ENCODE measurements at regions not wholly inside any gene's neighbourhood (a gene's known extent, or its start where the extent isn't known, plus 50 kb on each side); places are given as distances from the start of the nearest gene placed in this dataset.
"Not testable (repeated sequence)": the region's sequence is repeated elsewhere in the genome, so short reads cannot be mapped to it uniquely, and the experiment has no call there.

- TF ChIP-seq POLR2AphosphoS5 (IDR thresholded peaks at IDR 0.05; ENCODE audit: low read depth, low read length) = no peak
- no peak for TF ChIP-seq POLR2A (IDR thresholded peaks at IDR 0.05; ENCODE audit: low read depth, low read length)
- TF ChIP-seq TAF1 (IDR thresholded peaks at IDR 0.05; ENCODE audit: borderline replicate concordance, low read depth, low read length) = no peak
- DNase-seq (ENCODE audit: insufficient read length) = no peak
- FAIRE-seq = no peak
These were observed 246.5 kb upstream of the FGF16 start for GRCh38 chrX:77200663-77201062.

GRCh38 chrX:77223046-77223445 is 224.1 kb upstream of the FGF16 start:
- no peak for DNase-seq (ENCODE audit: insufficient read length)
- no peak for TF ChIP-seq POLR2A (IDR thresholded peaks at IDR 0.05; ENCODE audit: low read depth, low read length)
- TF ChIP-seq TAF1 (IDR thresholded peaks at IDR 0.05; ENCODE audit: borderline replicate concordance, low read depth, low read length) = no peak
- FAIRE-seq = no peak

GRCh38 chrX:77264490-77264889 is 182.7 kb upstream of the FGF16 start:
- no peak for TF ChIP-seq TAF1 (IDR thresholded peaks at IDR 0.05; ENCODE audit: borderline replicate concordance, low read depth, low read length)
- TF ChIP-seq POLR2A (IDR thresholded peaks at IDR 0.05; ENCODE audit: low read depth, low read length) = no peak
- no peak for TF ChIP-seq POLR2AphosphoS5 (IDR thresholded peaks at IDR 0.05; ENCODE audit: low read depth, low read length)
- FAIRE-seq (no peak), DNase-seq (ENCODE audit: insufficient read length) (no peak)

GRCh38 chrX:77275392-77275791 is 171.8 kb upstream of the FGF16 start:
- TF ChIP-seq POLR2AphosphoS5 (IDR thresholded peaks at IDR 0.05; ENCODE audit: low read depth, low read length) (no peak), TAF1 (IDR thresholded peaks at IDR 0.05; ENCODE audit: borderline replicate concordance, low read depth, low read length) (no peak), POLR2A (IDR thresholded peaks at IDR 0.05; ENCODE audit: low read depth, low read length) (no peak)
- no peak for DNase-seq (ENCODE audit: insufficient read length)
- no peak for FAIRE-seq

- TF ChIP-seq POLR2A (IDR thresholded peaks at IDR 0.05; ENCODE audit: low read depth, low read length) (no peak), TAF1 (IDR thresholded peaks at IDR 0.05; ENCODE audit: borderline replicate concordance, low read depth, low read length) (no peak), POLR2AphosphoS5 (IDR thresholded peaks at IDR 0.05; ENCODE audit: low read depth, low read length) (no peak)
- FAIRE-seq (no peak), DNase-seq (ENCODE audit: insufficient read length) (no peak)
These were observed 170.4 kb upstream of the FGF16 start for GRCh38 chrX:77276742-77277141.

- FAIRE-seq = no peak
- TF ChIP-seq POLR2A (IDR thresholded peaks at IDR 0.05; ENCODE audit: low read depth, low read length) = no peak
- no peak for TF ChIP-seq TAF1 (IDR thresholded peaks at IDR 0.05; ENCODE audit: borderline replicate concordance, low read depth, low read length)
- no peak for TF ChIP-seq POLR2AphosphoS5 (IDR thresholded peaks at IDR 0.05; ENCODE audit: low read depth, low read length)
These were observed 169.3 kb upstream of the FGF16 start for GRCh38 chrX:77277911-77278310.

GRCh38 chrX:77279373-77279772 is 167.8 kb upstream of the FGF16 start:
- not testable (repeated sequence) for FAIRE-seq; DNase-seq (ENCODE audit: insufficient read length)

More at GRCh38 chrX:77277911-77278310, 169.3 kb upstream of the FGF16 start:
- DNase-seq (ENCODE audit: insufficient read length) = no peak

- no peak for DNase-seq (ENCODE audit: insufficient read length)
- TF ChIP-seq POLR2A (IDR thresholded peaks at IDR 0.05; ENCODE audit: low read depth, low read length) = no peak
- no peak for TF ChIP-seq TAF1 (IDR thresholded peaks at IDR 0.05; ENCODE audit: borderline replicate concordance, low read depth, low read length)
- no peak for TF ChIP-seq POLR2AphosphoS5 (IDR thresholded peaks at IDR 0.05; ENCODE audit: low read depth, low read length)
- FAIRE-seq = no peak
These were observed 153.7 kb upstream of the FGF16 start for GRCh38 chrX:77293331-77293995.

GRCh38 chrX:77298296-77298695 is 148.9 kb upstream of the FGF16 start:
- TF ChIP-seq POLR2A (IDR thresholded peaks at IDR 0.05; ENCODE audit: low read depth, low read length) = no peak
- TF ChIP-seq TAF1 (IDR thresholded peaks at IDR 0.05; ENCODE audit: borderline replicate concordance, low read depth, low read length) = no peak
- no peak for TF ChIP-seq POLR2AphosphoS5 (IDR thresholded peaks at IDR 0.05; ENCODE audit: low read depth, low read length)
- FAIRE-seq (no peak), DNase-seq (ENCODE audit: insufficient read length) (no peak)

GRCh38 chrX:77298790-77299189 is 148.4 kb upstream of the FGF16 start:
- DNase-seq (ENCODE audit: insufficient read length) = no peak
- FAIRE-seq = no peak
- TF ChIP-seq POLR2A (IDR thresholded peaks at IDR 0.05; ENCODE audit: low read depth, low read length) (no peak), TAF1 (IDR thresholded peaks at IDR 0.05; ENCODE audit: borderline replicate concordance, low read depth, low read length) (no peak), POLR2AphosphoS5 (IDR thresholded peaks at IDR 0.05; ENCODE audit: low read depth, low read length) (no peak)

- no peak for FAIRE-seq
These were observed 147.6 kb upstream of the FGF16 start for GRCh38 chrX:77299549-77299948.

GRCh38 chrX:77342004-77342403 is 105.2 kb upstream of the FGF16 start:
- FAIRE-seq = no peak

More at GRCh38 chrX:77299549-77299948, 147.6 kb upstream of the FGF16 start:
- no peak for DNase-seq (ENCODE audit: insufficient read length)
- TF ChIP-seq TAF1 (IDR thresholded peaks at IDR 0.05; ENCODE audit: borderline replicate concordance, low read depth, low read length) (no peak), POLR2AphosphoS5 (IDR thresholded peaks at IDR 0.05; ENCODE audit: low read depth, low read length) (no peak), POLR2A (IDR thresholded peaks at IDR 0.05; ENCODE audit: low read depth, low read length) (no peak)

More at GRCh38 chrX:77342004-77342403, 105.2 kb upstream of the FGF16 start:
- no peak for TF ChIP-seq POLR2AphosphoS5 (IDR thresholded peaks at IDR 0.05; ENCODE audit: low read depth, low read length)
- no peak for TF ChIP-seq TAF1 (IDR thresholded peaks at IDR 0.05; ENCODE audit: borderline replicate concordance, low read depth, low read length)
- TF ChIP-seq POLR2A (IDR thresholded peaks at IDR 0.05; ENCODE audit: low read depth, low read length) = no peak
- no peak for DNase-seq (ENCODE audit: insufficient read length)
